Amygdala (tissue), 56 donors: ENCODE measurements at regions not wholly inside any gene's neighbourhood (a gene's known extent, or its start where the extent isn't known, plus 50 kb on each side); places are given as distances from the start of the nearest gene placed in this dataset.

Experiments used
- DNase-seq, 56 donors: peaks; one replicate each; lab custom pipeline; 2025; lab: John Stamatoyannopoulos, UW

- DNase-seq, result no peak
These were observed 309.8 kb downstream of the MATN1 start for GRCh38 chr1:30413606-30414005.

- DNase-seq, result no peak
These were observed 310.3 kb downstream of the MATN1 start for GRCh38 chr1:30413111-30413440.

GRCh38 chr1:30412241-30413110, 310.9 kb downstream of the MATN1 start:
- DNase-seq, result no peak

- DNase-seq, result no peak
These were observed 312.2 kb downstream of the MATN1 start for GRCh38 chr1:30411206-30411605.

- DNase-seq, result no peak
These were observed 313.1 kb downstream of the MATN1 start for GRCh38 chr1:30410153-30410851.

GRCh38 chr1:30409476-30410152, 313.8 kb downstream of the MATN1 start:
- no peak for DNase-seq

- no peak for DNase-seq
These were observed 315.4 kb downstream of the MATN1 start for GRCh38 chr1:30407865-30408580.

- no peak for DNase-seq
These were observed 316.2 kb downstream of the MATN1 start for GRCh38 chr1:30406996-30407864.

- no peak for DNase-seq
These were observed 317.7 kb downstream of the MATN1 start for GRCh38 chr1:30405631-30406212.

GRCh38 chr1:30405081-30405480, 318.3 kb downstream of the MATN1 start:
- no peak for DNase-seq

GRCh38 chr1:30404341-30404740, 319.0 kb downstream of the MATN1 start:
- no peak for DNase-seq

- no peak for DNase-seq
These were observed 319.7 kb downstream of the MATN1 start for GRCh38 chr1:30403726-30404125.

- no peak for DNase-seq
These were observed 320.2 kb downstream of the MATN1 start for GRCh38 chr1:30403061-30403645.

- no peak for DNase-seq
These were observed 321.4 kb downstream of the MATN1 start for GRCh38 chr1:30402031-30402430.

GRCh38 chr1:30400507-30400906, 322.9 kb downstream of the MATN1 start:
- no peak for DNase-seq

- DNase-seq, result no peak
These were observed 324.4 kb downstream of the MATN1 start for GRCh38 chr1:30399026-30399425.

- DNase-seq, result no peak
These were observed 325.8 kb downstream of the MATN1 start for GRCh38 chr1:30397576-30397975.

- DNase-seq, result no peak
These were observed 327.8 kb downstream of the MATN1 start for GRCh38 chr1:30395631-30396030.

- no peak for DNase-seq
These were observed 335.0 kb downstream of the MATN1 start for GRCh38 chr1:30388386-30388785.
